ENCODE measurements at regions not wholly inside any gene's neighbourhood (a gene's known extent, or its start where the extent isn't known, plus 50 kb on each side); places are given as distances from the start of the nearest gene placed in this dataset.
"Not testable (repeated sequence)": the region's sequence is repeated elsewhere in the genome, so short reads cannot be mapped to it uniquely, and the experiment has no call there.

DNA sequence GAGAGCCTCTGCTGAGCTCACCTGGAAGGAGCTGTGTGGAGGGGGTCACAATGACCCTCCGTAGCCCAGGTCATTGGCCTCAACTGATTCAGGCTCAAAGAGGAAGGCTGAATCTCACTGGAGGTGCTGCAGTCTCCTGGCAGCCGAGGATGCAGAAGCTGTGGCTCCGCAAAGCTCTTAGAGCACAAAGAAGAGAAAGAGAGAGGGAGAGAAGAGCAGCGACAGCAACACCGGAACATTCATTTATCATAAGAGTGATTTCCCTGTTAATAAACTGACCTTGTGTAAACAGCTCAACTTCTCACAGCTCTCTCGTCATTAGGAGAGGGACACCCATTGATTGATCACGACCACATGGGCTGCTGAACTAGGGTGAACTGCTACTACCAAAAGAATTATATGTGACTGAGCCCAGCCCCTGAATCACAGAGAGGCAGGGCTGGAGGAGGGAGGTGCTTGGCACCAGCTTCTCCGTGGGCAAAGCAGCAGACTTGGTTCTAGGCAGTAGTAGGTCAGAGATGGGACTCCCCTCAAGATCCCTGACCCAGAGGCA, 281.7 kb downstream of the NXPE2 start:
- Histone ChIP-seq H3K36me3 (no peaks in the 10 kb centered on the region), H3K4me3 (no peak overlapping the region), H3K9me3 (no peaks in the 10 kb centered on the region), H3K27me3 (no peaks in the 10 kb centered on the region), H3K27ac (no peak overlapping the region), H3K4me1 (no peaks in the 10 kb centered on the region)
- TF ChIP-seq POLR2A (IDR thresholded peaks at IDR 0.05), result no peak
- TF ChIP-seq, protein P1, sequence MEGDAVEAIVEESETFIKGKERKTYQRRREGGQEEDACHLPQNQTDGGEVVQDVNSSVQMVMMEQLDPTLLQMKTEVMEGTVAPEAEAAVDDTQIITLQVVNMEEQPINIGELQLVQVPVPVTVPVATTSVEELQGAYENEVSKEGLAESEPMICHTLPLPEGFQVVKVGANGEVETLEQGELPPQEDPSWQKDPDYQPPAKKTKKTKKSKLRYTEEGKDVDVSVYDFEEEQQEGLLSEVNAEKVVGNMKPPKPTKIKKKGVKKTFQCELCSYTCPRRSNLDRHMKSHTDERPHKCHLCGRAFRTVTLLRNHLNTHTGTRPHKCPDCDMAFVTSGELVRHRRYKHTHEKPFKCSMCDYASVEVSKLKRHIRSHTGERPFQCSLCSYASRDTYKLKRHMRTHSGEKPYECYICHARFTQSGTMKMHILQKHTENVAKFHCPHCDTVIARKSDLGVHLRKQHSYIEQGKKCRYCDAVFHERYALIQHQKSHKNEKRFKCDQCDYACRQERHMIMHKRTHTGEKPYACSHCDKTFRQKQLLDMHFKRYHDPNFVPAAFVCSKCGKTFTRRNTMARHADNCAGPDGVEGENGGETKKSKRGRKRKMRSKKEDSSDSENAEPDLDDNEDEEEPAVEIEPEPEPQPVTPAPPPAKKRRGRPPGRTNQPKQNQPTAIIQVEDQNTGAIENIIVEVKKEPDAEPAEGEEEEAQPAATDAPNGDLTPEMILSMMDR (IDR thresholded peaks at IDR 0.05), result no peak
- DNase-seq, result no peak

DNA sequence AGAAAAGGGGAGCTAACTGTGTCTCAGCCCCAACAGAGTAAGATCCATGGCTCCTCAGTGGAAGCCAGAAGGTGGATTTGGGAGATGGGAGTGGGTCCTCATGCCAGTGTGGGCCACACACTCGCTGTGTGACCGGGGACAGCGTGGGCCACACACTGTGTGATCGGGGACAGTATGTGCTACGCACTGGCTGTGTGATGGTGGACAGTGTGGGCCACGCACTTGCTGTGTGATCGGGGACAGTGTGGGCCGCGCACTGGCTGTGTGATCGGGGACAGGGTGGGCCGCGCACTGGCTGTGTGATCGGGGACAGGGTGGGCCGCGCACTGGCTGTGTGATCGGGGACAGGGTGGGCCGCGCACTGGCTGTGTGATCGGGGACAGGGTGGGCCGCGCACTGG, 282.5 kb downstream of the NXPE2 start:
- not testable (repeated sequence) for H3K9me3 ChIP-seq, H3K27me3 ChIP-seq, H3K4me3 ChIP-seq, H3K36me3 ChIP-seq, H3K27ac ChIP-seq, H3K4me1 ChIP-seq, DNase-seq

DNA sequence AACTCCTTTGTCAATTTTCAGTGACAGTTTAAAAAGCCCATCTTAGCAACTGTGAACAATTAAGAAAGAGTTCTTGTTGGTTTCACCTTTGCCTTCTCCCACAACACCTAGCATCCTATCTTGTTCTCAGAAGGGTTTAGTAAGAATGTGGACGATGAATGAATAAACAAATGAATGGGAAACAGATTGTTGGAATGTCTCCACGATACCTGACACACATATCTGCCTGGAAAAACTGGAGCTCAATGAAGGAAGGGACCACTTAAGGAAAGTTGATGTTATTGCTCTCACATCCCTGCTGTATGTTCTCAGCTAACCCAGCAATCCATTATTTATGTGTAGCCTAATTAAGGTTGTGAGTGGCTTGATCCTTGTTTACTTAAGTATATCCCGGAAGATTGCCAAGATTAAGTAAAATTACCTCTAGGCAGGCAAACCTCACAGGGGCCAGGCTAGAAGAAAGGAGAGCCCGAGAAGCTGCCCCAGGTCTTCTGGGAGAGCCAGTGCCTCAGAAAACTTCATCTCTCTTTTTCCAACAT, 286.4 kb downstream of the NXPE2 start:
- H3K27ac ChIP-seq, result no peak overlapping the region
- H3K36me3 ChIP-seq, result no peaks in the 10 kb centered on the region
- no peak overlapping the region for H3K4me3 ChIP-seq
- no peaks in the 10 kb centered on the region for H3K4me1 ChIP-seq
- DNase-seq, result no peak
- TF ChIP-seq POLR2A (IDR thresholded peaks at IDR 0.05), result no peak
- TF ChIP-seq, protein P1 (IDR thresholded peaks at IDR 0.05), result no peak
- H3K9me3 ChIP-seq, result no peaks in the 10 kb centered on the region
- H3K27me3 ChIP-seq, result no peaks in the 10 kb centered on the region

DNA sequence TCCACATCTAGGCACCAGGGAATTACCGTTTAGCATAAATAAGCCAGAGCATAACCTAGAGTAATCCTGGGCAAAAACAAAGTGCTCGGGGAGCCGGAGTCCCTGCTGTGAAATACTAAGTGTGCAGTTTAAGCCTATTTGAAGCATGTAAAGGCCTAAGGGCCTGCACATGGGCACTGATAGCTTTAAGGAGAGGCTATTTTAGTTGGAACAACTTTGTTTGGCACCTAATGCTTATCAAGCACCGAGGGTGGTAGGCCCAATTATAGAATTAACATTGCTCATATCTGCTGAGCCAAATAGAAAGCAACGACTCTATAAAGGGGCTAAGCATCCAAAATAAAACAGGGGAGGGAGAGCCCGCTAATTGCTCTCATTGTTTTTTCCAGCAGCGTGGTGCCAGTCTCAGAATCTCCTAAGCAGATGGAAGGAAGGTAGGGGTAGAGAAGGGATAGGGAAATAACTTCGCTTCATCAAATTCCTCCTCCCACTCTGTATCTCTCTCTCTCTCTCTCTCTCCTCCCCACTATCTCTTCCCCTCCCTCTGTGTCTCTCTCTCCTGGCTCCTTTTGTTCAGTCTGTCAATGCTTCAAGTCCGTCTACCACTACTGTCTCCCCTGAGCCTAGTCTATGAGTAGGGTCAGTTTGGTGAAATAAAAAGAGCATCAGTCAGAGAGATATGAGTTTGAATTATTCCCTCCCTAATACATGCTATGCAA, 292.8 kb downstream of the NXPE2 start:
- Histone ChIP-seq H3K9me3 (no peaks in the 10 kb centered on the region), H3K27me3 (no peaks in the 10 kb centered on the region), H3K36me3 (no peaks in the 10 kb centered on the region), H3K4me3 (no peak overlapping the region), H3K4me1 (no peaks in the 10 kb centered on the region), H3K27ac (no peak overlapping the region)
- no peak for TF ChIP-seq POLR2A (IDR thresholded peaks at IDR 0.05)
- TF ChIP-seq, protein P1 (IDR thresholded peaks at IDR 0.05), result no peak
- no peak for DNase-seq

DNA sequence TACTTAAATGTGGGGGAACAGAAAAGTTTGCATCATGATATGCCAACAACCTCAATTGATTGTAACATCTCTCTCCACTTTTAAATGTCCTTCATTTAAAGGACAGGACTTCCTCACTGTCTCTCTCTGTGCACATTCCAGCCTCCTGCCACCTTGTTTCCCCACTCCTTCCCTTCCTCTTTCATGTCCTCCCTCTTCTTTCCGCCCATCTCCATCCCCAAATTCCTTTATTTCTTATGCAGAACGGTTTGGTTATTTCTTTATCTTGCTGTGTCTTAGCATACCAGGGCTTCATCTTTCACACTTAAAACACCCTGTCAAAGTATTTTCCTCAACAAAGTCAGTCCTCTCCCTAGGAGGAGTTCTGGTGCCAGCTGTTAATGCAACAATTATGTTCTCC, 293.8 kb downstream of the NXPE2 start:
- no peaks in the 10 kb centered on the region for H3K27me3 ChIP-seq
- H3K27ac ChIP-seq, result no peak overlapping the region
- DNase-seq, result no peak
- H3K4me1 ChIP-seq, result no peaks in the 10 kb centered on the region
- TF ChIP-seq, protein P1 (IDR thresholded peaks at IDR 0.05), result no peak
- no peak for TF ChIP-seq POLR2A (IDR thresholded peaks at IDR 0.05)
- no peaks in the 10 kb centered on the region for H3K36me3 ChIP-seq
- no peaks in the 10 kb centered on the region for H3K9me3 ChIP-seq
- H3K4me3 ChIP-seq, result no peak overlapping the region

DNA sequence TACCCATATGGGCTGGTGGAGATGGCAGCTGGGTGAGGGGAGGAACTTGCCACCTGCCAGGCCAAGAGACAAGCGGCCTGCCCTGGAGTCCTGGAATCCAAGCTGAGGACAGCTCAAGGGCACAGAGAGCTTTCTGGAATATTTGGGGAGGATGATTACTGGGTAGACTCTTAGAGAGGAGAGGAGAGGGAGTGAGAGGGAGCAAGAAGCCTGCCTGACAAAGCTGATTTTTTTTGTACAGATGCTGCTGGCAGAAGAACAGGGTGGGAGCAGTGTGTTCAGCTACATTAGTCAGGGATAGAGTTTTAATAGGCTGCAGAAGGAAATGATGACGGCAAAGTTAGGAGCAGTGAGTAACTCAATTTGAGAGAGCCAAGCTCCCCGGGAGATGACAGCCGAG, 299.3 kb downstream of the NXPE2 start:
- Histone ChIP-seq H3K36me3 (no peaks in the 10 kb centered on the region), H3K4me1 (no peaks in the 10 kb centered on the region), H3K4me3 (no peak overlapping the region), H3K9me3 (no peaks in the 10 kb centered on the region), H3K27me3 (no peaks in the 10 kb centered on the region), H3K27ac (no peak overlapping the region)
- no peak for DNase-seq
- no peak for TF ChIP-seq POLR2A (IDR thresholded peaks at IDR 0.05)
- TF ChIP-seq, protein P1 (IDR thresholded peaks at IDR 0.05), result no peak

All from Peyer's patch (tissue), 4 donors.